ENCODE measurements at regions not wholly inside any gene's neighbourhood (a gene's known extent, or its start where the extent isn't known, plus 50 kb on each side); places are given as distances from the start of the nearest gene placed in this dataset.
"Not testable (repeated sequence)": the region's sequence is repeated elsewhere in the genome, so short reads cannot be mapped to it uniquely, and the experiment has no call there.

GRCh38 chr9:79500196-79500864 is 71.4 kb upstream of the TLE4 start:
- H3K4me3 ChIP-seq (ENCODE audit: low read depth in 1 of 2, low read length in 2 of 2); H3K4me1 ChIP-seq (ENCODE audit: insufficient read depth, low read length); H3K9me3 ChIP-seq (ENCODE audit: low read length); H3K27ac ChIP-seq (ENCODE audit: low read depth, low read length); H3K9ac ChIP-seq (ENCODE audit: low read length); H3K27me3 ChIP-seq (ENCODE audit: control insufficient read depth in 1 of 2, insufficient read depth in 2 of 2, low read length in 2 of 2); H3K36me3 ChIP-seq (ENCODE audit: insufficient read depth, low read length): not testable (repeated sequence)

GRCh38 chr9:79501546-79501945 is 70.2 kb upstream of the TLE4 start:
- Histone ChIP-seq H3K36me3 (ENCODE audit: insufficient read depth, low read length) (no peaks in the 10 kb centered on the region), H3K9ac (ENCODE audit: low read length) (no peak overlapping the region)

GRCh38 chr9:79507801-79508200 is 64.0 kb upstream of the TLE4 start:
- H3K36me3 ChIP-seq (ENCODE audit: insufficient read depth, low read length): no peaks in the 10 kb centered on the region
- H3K4me3 ChIP-seq (ENCODE audit: low read depth in 1 of 2, low read length in 2 of 2): no peak overlapping the region
- H3K27ac ChIP-seq (ENCODE audit: low read depth, low read length): no peak overlapping the region
- no peak overlapping the region for H3K9ac ChIP-seq (ENCODE audit: low read length)
- H3K27me3 ChIP-seq (ENCODE audit: control insufficient read depth in 1 of 2, insufficient read depth in 2 of 2, low read length in 2 of 2): no peaks in the 10 kb centered on the region
- H3K4me1 ChIP-seq (ENCODE audit: insufficient read depth, low read length): no peaks in the 10 kb centered on the region
- no peaks in the 10 kb centered on the region for H3K9me3 ChIP-seq (ENCODE audit: low read length)

More at GRCh38 chr9:79501546-79501945, 70.2 kb upstream of the TLE4 start:
- Histone ChIP-seq H3K27ac (ENCODE audit: low read depth, low read length) (no peak overlapping the region), H3K27me3 (ENCODE audit: control insufficient read depth in 1 of 2, insufficient read depth in 2 of 2, low read length in 2 of 2) (no peaks in the 10 kb centered on the region), H3K4me1 (ENCODE audit: insufficient read depth, low read length) (no peaks in the 10 kb centered on the region), H3K9me3 (ENCODE audit: low read length) (no peaks in the 10 kb centered on the region), H3K4me3 (ENCODE audit: low read depth in 1 of 2, low read length in 2 of 2) (no peak overlapping the region)

GRCh38 chr9:79512251-79512650 is 59.5 kb upstream of the TLE4 start:
- Histone ChIP-seq H3K9ac (ENCODE audit: low read length) (no peak overlapping the region), H3K36me3 (ENCODE audit: insufficient read depth, low read length) (no peaks in the 10 kb centered on the region), H3K27me3 (ENCODE audit: control insufficient read depth in 1 of 2, insufficient read depth in 2 of 2, low read length in 2 of 2) (no peaks in the 10 kb centered on the region), H3K9me3 (ENCODE audit: low read length) (no peaks in the 10 kb centered on the region), H3K27ac (ENCODE audit: low read depth, low read length) (no peak overlapping the region), H3K4me1 (ENCODE audit: insufficient read depth, low read length) (no peaks in the 10 kb centered on the region), H3K4me3 (ENCODE audit: low read depth in 1 of 2, low read length in 2 of 2) (no peak overlapping the region)
